OCI-LY1 (cell line): ENCODE measurements at regions not wholly inside any gene's neighbourhood (a gene's known extent, or its start where the extent isn't known, plus 50 kb on each side); places are given as distances from the start of the nearest gene placed in this dataset.

ENCODE experiments used
- EZH2 ChIP-seq: fragments of 200-600 bp; sonication (generic), shearing (Covaris generic); IDR thresholded peaks from 2 replicates; pipeline ENCODE4 v1.8.0; 2017; ENCODE audit warnings: borderline replicate concordance, mixed run types, mild to moderate bottlenecking, antibody characterized with exemption, low read length, moderate library complexity, mixed read lengths
- TF ChIP-seq, protein P1 (sequence below): fragments of 200-600 bp; sonication (generic), shearing (Covaris generic); IDR thresholded peaks from 2 replicates; pipeline ENCODE4 v1.5.1; 2017; ENCODE audit warnings: mild to moderate bottlenecking, antibody characterized with exemption, low read length, moderate library complexity, mixed read lengths

DNA sequence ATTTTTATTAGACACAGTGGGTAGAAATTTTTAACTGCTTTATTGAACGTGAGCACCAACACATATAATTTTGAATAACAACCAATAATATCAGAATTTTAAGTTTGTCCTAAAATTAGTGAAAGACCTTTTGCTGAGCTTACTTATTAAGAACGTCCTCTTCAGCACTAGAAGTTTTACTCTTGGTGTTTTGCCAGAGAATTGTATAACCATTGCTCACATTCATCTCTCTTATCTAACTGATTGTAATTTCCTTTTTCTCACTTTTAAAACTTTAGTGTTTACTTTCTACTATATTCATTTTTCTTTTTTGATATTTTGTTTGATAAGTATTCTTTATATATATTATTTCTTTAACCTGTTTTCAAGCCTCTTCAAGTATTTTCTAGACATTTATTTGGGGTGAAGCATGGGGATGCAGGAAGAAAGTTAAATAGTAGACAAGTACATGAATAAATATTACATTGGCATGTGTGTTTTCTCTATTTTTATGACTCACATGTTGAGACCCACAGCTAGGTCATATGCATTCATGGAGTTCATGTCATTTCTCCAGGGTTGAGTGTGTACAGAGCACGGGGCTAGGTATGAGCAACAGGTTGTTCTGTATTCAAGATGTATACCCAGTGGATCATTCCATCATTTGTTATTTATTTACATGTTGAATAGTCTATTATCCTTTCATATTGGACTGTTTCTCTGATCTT is 90.6 kb downstream of the ATP6V1G3 start:
- TF ChIP-seq, protein P1, sequence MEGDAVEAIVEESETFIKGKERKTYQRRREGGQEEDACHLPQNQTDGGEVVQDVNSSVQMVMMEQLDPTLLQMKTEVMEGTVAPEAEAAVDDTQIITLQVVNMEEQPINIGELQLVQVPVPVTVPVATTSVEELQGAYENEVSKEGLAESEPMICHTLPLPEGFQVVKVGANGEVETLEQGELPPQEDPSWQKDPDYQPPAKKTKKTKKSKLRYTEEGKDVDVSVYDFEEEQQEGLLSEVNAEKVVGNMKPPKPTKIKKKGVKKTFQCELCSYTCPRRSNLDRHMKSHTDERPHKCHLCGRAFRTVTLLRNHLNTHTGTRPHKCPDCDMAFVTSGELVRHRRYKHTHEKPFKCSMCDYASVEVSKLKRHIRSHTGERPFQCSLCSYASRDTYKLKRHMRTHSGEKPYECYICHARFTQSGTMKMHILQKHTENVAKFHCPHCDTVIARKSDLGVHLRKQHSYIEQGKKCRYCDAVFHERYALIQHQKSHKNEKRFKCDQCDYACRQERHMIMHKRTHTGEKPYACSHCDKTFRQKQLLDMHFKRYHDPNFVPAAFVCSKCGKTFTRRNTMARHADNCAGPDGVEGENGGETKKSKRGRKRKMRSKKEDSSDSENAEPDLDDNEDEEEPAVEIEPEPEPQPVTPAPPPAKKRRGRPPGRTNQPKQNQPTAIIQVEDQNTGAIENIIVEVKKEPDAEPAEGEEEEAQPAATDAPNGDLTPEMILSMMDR = no peak
- TF ChIP-seq EZH2 = no peak
